ENCODE measurements at regions not wholly inside any gene's neighbourhood (a gene's known extent, or its start where the extent isn't known, plus 50 kb on each side); places are given as distances from the start of the nearest gene placed in this dataset.

DNA sequence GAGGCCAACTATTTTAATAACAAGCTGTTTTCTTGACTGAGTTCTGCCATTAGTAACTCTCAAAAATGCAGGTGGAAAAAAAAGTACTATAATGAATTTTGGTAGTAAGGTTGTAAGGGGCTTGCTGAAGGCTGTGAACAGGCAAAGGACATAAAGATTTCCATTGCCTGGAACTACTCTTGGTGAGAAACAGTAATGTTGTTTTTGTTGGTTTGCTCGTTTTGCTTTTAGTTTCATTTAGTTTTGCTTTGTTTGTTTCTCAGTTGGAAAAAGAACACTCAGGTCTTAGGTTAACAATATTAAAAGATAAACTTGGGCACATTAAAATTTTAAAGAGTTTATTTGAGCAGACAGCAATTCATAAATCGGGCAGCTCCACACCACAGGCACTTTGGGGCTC is 824.5 kb upstream of the HTR2C start:
- Histone ChIP-seq H3K79me2 (replicated peaks; ENCODE audit: insufficient read depth, low read length) (no peaks in the 10 kb centered on the region), H3K27me3 (ENCODE audit: insufficient read depth, low read depth, low read length) (no peaks in the 10 kb centered on the region), H3K9ac (ENCODE audit: low read length) (no peak overlapping the region), H3K9me3 (ENCODE audit: low read length) (no peaks in the 10 kb centered on the region), H4K20me1 (ENCODE audit: insufficient read depth) (no peaks in the 10 kb centered on the region), H3K27ac (ENCODE audit: low read length) (no peak overlapping the region), H3K36me3 (ENCODE audit: insufficient read depth, low read length) (no peaks in the 10 kb centered on the region), H3K4me3 (ENCODE audit: low read length) (no peak overlapping the region), H3K9me2 (ENCODE audit: insufficient read depth, low read length) (no peaks in the 10 kb centered on the region), H2AFZ (ENCODE audit: low read depth, low read length) (no peak overlapping the region), H3K4me2 (ENCODE audit: low read length) (no peak overlapping the region), H3F3A (ENCODE audit: insufficient read depth, low read length, poor library complexity, severe bottlenecking) (no peaks in the 10 kb centered on the region)
- no peak for TF ChIP-seq EZH2 (IDR thresholded peaks at IDR 0.05; ENCODE audit: borderline replicate concordance, insufficient read depth, low read length, poor library complexity, severe bottlenecking)
- TF ChIP-seq, protein P1, sequence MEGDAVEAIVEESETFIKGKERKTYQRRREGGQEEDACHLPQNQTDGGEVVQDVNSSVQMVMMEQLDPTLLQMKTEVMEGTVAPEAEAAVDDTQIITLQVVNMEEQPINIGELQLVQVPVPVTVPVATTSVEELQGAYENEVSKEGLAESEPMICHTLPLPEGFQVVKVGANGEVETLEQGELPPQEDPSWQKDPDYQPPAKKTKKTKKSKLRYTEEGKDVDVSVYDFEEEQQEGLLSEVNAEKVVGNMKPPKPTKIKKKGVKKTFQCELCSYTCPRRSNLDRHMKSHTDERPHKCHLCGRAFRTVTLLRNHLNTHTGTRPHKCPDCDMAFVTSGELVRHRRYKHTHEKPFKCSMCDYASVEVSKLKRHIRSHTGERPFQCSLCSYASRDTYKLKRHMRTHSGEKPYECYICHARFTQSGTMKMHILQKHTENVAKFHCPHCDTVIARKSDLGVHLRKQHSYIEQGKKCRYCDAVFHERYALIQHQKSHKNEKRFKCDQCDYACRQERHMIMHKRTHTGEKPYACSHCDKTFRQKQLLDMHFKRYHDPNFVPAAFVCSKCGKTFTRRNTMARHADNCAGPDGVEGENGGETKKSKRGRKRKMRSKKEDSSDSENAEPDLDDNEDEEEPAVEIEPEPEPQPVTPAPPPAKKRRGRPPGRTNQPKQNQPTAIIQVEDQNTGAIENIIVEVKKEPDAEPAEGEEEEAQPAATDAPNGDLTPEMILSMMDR (IDR thresholded peaks at IDR 0.05; ENCODE audit: poor library complexity, severe bottlenecking), result no peak
- TF ChIP-seq SMC3 (conservative IDR thresholded peaks at IDR 0.05; ENCODE audit: poor library complexity), result no peak
- TF ChIP-seq MXI1 (conservative IDR thresholded peaks at IDR 0.05; ENCODE audit: poor library complexity, severe bottlenecking), result no peak
- TF ChIP-seq, protein P2, sequence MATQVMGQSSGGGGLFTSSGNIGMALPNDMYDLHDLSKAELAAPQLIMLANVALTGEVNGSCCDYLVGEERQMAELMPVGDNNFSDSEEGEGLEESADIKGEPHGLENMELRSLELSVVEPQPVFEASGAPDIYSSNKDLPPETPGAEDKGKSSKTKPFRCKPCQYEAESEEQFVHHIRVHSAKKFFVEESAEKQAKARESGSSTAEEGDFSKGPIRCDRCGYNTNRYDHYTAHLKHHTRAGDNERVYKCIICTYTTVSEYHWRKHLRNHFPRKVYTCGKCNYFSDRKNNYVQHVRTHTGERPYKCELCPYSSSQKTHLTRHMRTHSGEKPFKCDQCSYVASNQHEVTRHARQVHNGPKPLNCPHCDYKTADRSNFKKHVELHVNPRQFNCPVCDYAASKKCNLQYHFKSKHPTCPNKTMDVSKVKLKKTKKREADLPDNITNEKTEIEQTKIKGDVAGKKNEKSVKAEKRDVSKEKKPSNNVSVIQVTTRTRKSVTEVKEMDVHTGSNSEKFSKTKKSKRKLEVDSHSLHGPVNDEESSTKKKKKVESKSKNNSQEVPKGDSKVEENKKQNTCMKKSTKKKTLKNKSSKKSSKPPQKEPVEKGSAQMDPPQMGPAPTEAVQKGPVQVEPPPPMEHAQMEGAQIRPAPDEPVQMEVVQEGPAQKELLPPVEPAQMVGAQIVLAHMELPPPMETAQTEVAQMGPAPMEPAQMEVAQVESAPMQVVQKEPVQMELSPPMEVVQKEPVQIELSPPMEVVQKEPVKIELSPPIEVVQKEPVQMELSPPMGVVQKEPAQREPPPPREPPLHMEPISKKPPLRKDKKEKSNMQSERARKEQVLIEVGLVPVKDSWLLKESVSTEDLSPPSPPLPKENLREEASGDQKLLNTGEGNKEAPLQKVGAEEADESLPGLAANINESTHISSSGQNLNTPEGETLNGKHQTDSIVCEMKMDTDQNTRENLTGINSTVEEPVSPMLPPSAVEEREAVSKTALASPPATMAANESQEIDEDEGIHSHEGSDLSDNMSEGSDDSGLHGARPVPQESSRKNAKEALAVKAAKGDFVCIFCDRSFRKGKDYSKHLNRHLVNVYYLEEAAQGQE (IDR thresholded peaks at IDR 0.05; ENCODE audit: borderline replicate concordance), result no peak
- TF ChIP-seq RAD21 (conservative IDR thresholded peaks at IDR 0.05), result no peak
- no peak for TF ChIP-seq POLR2AphosphoS5 (IDR thresholded peaks at IDR 0.05)
- TF ChIP-seq TAF1 (IDR thresholded peaks at IDR 0.05; ENCODE audit: low read depth), result no peak
- TF ChIP-seq EP300 (conservative IDR thresholded peaks at IDR 0.05; ENCODE audit: poor library complexity, severe bottlenecking), result no peak

DNA sequence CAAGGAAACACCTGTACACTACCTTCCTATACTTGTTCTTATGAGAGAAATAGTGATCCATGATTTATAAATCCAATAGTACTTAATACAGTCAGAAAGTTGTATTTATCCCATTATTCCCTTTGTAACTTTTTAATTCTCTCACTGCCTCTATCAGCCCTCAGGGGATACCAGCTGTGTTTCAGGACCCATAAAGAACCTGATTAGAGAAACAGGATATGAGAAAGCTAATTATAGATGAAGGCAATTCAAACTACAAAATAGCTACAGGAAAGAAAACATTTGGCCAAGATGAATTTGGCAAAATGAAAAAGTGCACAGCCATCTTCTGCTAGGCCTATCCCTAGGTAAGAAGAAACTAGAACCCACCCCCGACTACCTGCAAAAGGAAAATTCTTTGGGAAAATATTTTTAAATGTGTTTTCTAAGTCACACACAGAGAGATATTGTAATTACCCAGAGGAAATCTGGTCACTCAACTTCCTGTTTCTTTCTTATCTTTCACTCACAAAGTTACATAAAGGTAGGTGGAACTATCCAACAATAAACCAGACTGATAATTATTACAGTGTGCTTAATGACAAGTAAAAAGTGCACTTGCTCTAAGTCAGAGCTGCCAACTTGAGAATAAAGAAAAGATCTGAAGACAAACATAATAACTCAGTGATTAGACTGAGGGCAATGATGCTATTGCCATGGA is 836.5 kb upstream of the HTR2C start:
- H3K9me3 ChIP-seq (ENCODE audit: low read length), result no peaks in the 10 kb centered on the region
- H3K4me3 ChIP-seq (ENCODE audit: low read length), result no peak overlapping the region
- no peaks in the 10 kb centered on the region for H4K20me1 ChIP-seq (ENCODE audit: insufficient read depth)
- H3F3A ChIP-seq (ENCODE audit: insufficient read depth, low read length, poor library complexity, severe bottlenecking), result no peaks in the 10 kb centered on the region
- H3K9ac ChIP-seq (ENCODE audit: low read length), result no peak overlapping the region
- no peak for TF ChIP-seq MXI1 (conservative IDR thresholded peaks at IDR 0.05; ENCODE audit: poor library complexity, severe bottlenecking)
- TF ChIP-seq EZH2 (IDR thresholded peaks at IDR 0.05; ENCODE audit: borderline replicate concordance, insufficient read depth, low read length, poor library complexity, severe bottlenecking), result no peak
- TF ChIP-seq TAF1 (IDR thresholded peaks at IDR 0.05; ENCODE audit: low read depth), result no peak
- no peak for TF ChIP-seq POLR2AphosphoS5 (IDR thresholded peaks at IDR 0.05)
- TF ChIP-seq, protein P2 (IDR thresholded peaks at IDR 0.05; ENCODE audit: borderline replicate concordance), result no peak
- TF ChIP-seq SMC3 (conservative IDR thresholded peaks at IDR 0.05; ENCODE audit: poor library complexity), result no peak
- TF ChIP-seq EP300 (conservative IDR thresholded peaks at IDR 0.05; ENCODE audit: poor library complexity, severe bottlenecking), result no peak
- TF ChIP-seq, protein P1 (IDR thresholded peaks at IDR 0.05; ENCODE audit: poor library complexity, severe bottlenecking), result no peak
- TF ChIP-seq RAD21 (conservative IDR thresholded peaks at IDR 0.05), result no peak
- no peak overlapping the region for H2AFZ ChIP-seq (ENCODE audit: low read depth, low read length)
- H3K9me2 ChIP-seq (ENCODE audit: insufficient read depth, low read length), result no peaks in the 10 kb centered on the region
- H3K4me2 ChIP-seq (ENCODE audit: low read length), result no peak overlapping the region
- no peaks in the 10 kb centered on the region for H3K79me2 ChIP-seq (replicated peaks; ENCODE audit: insufficient read depth, low read length)
- no peaks in the 10 kb centered on the region for H3K36me3 ChIP-seq (ENCODE audit: insufficient read depth, low read length)
- H3K27me3 ChIP-seq (ENCODE audit: insufficient read depth, low read depth, low read length), result no peaks in the 10 kb centered on the region
- no peak overlapping the region for H3K27ac ChIP-seq (ENCODE audit: low read length)
